ENCODE measurements at regions not wholly inside any gene's neighbourhood (a gene's known extent, or its start where the extent isn't known, plus 50 kb on each side); places are given as distances from the start of the nearest gene placed in this dataset.

- no peak overlapping the region for H3K4me3 ChIP-seq (ENCODE audit: low read length)
- no peak overlapping the region for H2AFZ ChIP-seq (ENCODE audit: low read depth, low read length)
- H3K27ac ChIP-seq (ENCODE audit: low read length) = no peak overlapping the region
- H3K4me2 ChIP-seq (ENCODE audit: low read length) = no peak overlapping the region
- no peak overlapping the region for H3K9ac ChIP-seq (ENCODE audit: low read length)
- no peaks in the 10 kb centered on the region for H4K20me1 ChIP-seq (ENCODE audit: insufficient read depth)
- no peaks in the 10 kb centered on the region for H3F3A ChIP-seq (ENCODE audit: insufficient read depth, low read length, poor library complexity, severe bottlenecking)
- H3K36me3 ChIP-seq (ENCODE audit: insufficient read depth, low read length) = no peaks in the 10 kb centered on the region
- H3K27me3 ChIP-seq (ENCODE audit: insufficient read depth, low read depth, low read length) = no peaks in the 10 kb centered on the region
- TF ChIP-seq EP300 (conservative IDR thresholded peaks at IDR 0.05; ENCODE audit: poor library complexity, severe bottlenecking) = no peak
- no peak for TF ChIP-seq REST (IDR thresholded peaks at IDR 0.05; ENCODE audit: borderline replicate concordance)
- TF ChIP-seq POLR2AphosphoS5 (IDR thresholded peaks at IDR 0.05) = no peak
- TF ChIP-seq SMC3 (conservative IDR thresholded peaks at IDR 0.05; ENCODE audit: poor library complexity) = no peak
- TF ChIP-seq MXI1 (conservative IDR thresholded peaks at IDR 0.05; ENCODE audit: poor library complexity, severe bottlenecking) = no peak
- TF ChIP-seq TAF1 (IDR thresholded peaks at IDR 0.05; ENCODE audit: low read depth) = no peak
- no peak for TF ChIP-seq CTCF (IDR thresholded peaks at IDR 0.05; ENCODE audit: poor library complexity, severe bottlenecking)
- TF ChIP-seq EZH2 (IDR thresholded peaks at IDR 0.05; ENCODE audit: borderline replicate concordance, insufficient read depth, low read length, poor library complexity, severe bottlenecking) = no peak
- TF ChIP-seq RAD21 (conservative IDR thresholded peaks at IDR 0.05) = no peak
- no peaks in the 10 kb centered on the region for H3K9me2 ChIP-seq (ENCODE audit: insufficient read depth, low read length)
- H3K79me2 ChIP-seq (replicated peaks; ENCODE audit: insufficient read depth, low read length) = no peaks in the 10 kb centered on the region
- H3K9me3 ChIP-seq (ENCODE audit: low read length) = no peaks in the 10 kb centered on the region
Observed at GRCh38 chr17:79217473-79218135, 143.0 kb downstream of the ENGASE start.

- no peak overlapping the region for H2AFZ ChIP-seq (ENCODE audit: low read depth, low read length)
- no peak overlapping the region for H3K27ac ChIP-seq (ENCODE audit: low read length)
- H3K9ac ChIP-seq (ENCODE audit: low read length) = no peak overlapping the region
- no peaks in the 10 kb centered on the region for H3K79me2 ChIP-seq (replicated peaks; ENCODE audit: insufficient read depth, low read length)
- H3K9me2 ChIP-seq (ENCODE audit: insufficient read depth, low read length) = no peaks in the 10 kb centered on the region
- no peaks in the 10 kb centered on the region for H3F3A ChIP-seq (ENCODE audit: insufficient read depth, low read length, poor library complexity, severe bottlenecking)
- TF ChIP-seq EZH2 (IDR thresholded peaks at IDR 0.05; ENCODE audit: borderline replicate concordance, insufficient read depth, low read length, poor library complexity, severe bottlenecking) = no peak
- TF ChIP-seq TAF1 (IDR thresholded peaks at IDR 0.05; ENCODE audit: low read depth) = no peak
- TF ChIP-seq EP300 (conservative IDR thresholded peaks at IDR 0.05; ENCODE audit: poor library complexity, severe bottlenecking) = no peak
- no peak for TF ChIP-seq CTCF (IDR thresholded peaks at IDR 0.05; ENCODE audit: poor library complexity, severe bottlenecking)
- no peak for TF ChIP-seq POLR2AphosphoS5 (IDR thresholded peaks at IDR 0.05)
- H3K4me3 ChIP-seq (ENCODE audit: low read length) = no peak overlapping the region
- H4K20me1 ChIP-seq (ENCODE audit: insufficient read depth) = no peaks in the 10 kb centered on the region
- no peaks in the 10 kb centered on the region for H3K27me3 ChIP-seq (ENCODE audit: insufficient read depth, low read depth, low read length)
- no peaks in the 10 kb centered on the region for H3K36me3 ChIP-seq (ENCODE audit: insufficient read depth, low read length)
- H3K4me2 ChIP-seq (ENCODE audit: low read length) = no peak overlapping the region
- no peaks in the 10 kb centered on the region for H3K9me3 ChIP-seq (ENCODE audit: low read length)
Observed at GRCh38 chr17:79216826-79217225, 142.2 kb downstream of the ENGASE start.

Data from neural cell (in vitro differentiated cells).